Stimulated activated CD8-positive, alpha-beta memory T cell treated with anti-CD3 and anti-CD28 coated beads, Interleukin-4, amount 100 ng/mL, for 4 hours (primary cell): ENCODE measurements at regions not wholly inside any gene's neighbourhood (a gene's known extent, or its start where the extent isn't known, plus 50 kb on each side); places are given as distances from the start of the nearest gene placed in this dataset.

Experiments
- DNase-seq, 2 donors: peaks; one replicate each; pipeline ENCODE4 v3.0.0-alpha.2; 2020; ENCODE audit warnings: low read depth in 2 of 2, low spot score in 1 of 2

GRCh38 chr2:105943977-105944376 lies 199.3 kb downstream of the NCK2 start:
- no peak for DNase-seq
